Smooth muscle cell (in vitro differentiated cells): ENCODE measurements at regions not wholly inside any gene's neighbourhood (a gene's known extent, or its start where the extent isn't known, plus 50 kb on each side); places are given as distances from the start of the nearest gene placed in this dataset.

Experiments used
- DNase-seq: peaks from one replicate; lab custom pipeline; 2025; ENCODE audit not compliant: unreplicated experiment; lab: John Stamatoyannopoulos, UW
- H2AFZ ChIP-seq: fragments of 200-600 bp; sonication (generic); 2 replicates; pipeline ENCODE4 v1.6.0; 2016; ENCODE audit warnings: antibody characterized with exemption, low read depth, mild to moderate bottlenecking
- H3F3A ChIP-seq: fragments of 200-600 bp; sonication (generic); 2 replicates; pipeline ENCODE4 v1.6.0; 2017; ENCODE audit warnings: antibody characterized with exemption, low read depth
- H3K27ac ChIP-seq: fragments of 200-600 bp; sonication (generic); 2 replicates; pipeline ENCODE4 v1.5.1; 2016; ENCODE audit warnings: low read depth, mild to moderate bottlenecking
- H3K27me3 ChIP-seq: fragments of 200-600 bp; sonication (generic); 2 replicates; pipeline ENCODE4 v1.6.1; 2016; ENCODE audit warnings: low read depth, mild to moderate bottlenecking
- H3K36me3 ChIP-seq: fragments of 200-600 bp; sonication (generic); 2 replicates; pipeline ENCODE4 v1.5.1; 2016; ENCODE audit warnings: low read depth
- H3K4me1 ChIP-seq: fragments of 200-600 bp; sonication (generic); 2 replicates; pipeline ENCODE4 v1.5.1; 2016; ENCODE audit warnings: low read depth
- H3K4me2 ChIP-seq: fragments of 200-600 bp; sonication (generic); 2 replicates; pipeline ENCODE4 v1.6.0; 2016; ENCODE audit warnings: mild to moderate bottlenecking
- H3K4me3 ChIP-seq: fragments of 200-600 bp; sonication (generic); 2 replicates; pipeline ENCODE4 v1.5.1; 2016; ENCODE audit warnings: mild to moderate bottlenecking
- H3K79me2 ChIP-seq: fragments of 200-600 bp; sonication (generic); 2 replicates; pipeline ENCODE4 v1.6.0; 2016; ENCODE audit warnings: low read depth, mild to moderate bottlenecking
- H3K9ac ChIP-seq: fragments of 200-600 bp; sonication (generic); 2 replicates; pipeline ENCODE4 v1.6.0; 2016; ENCODE audit warnings: low read depth
- H3K9me3 ChIP-seq: fragments of 200-600 bp; sonication (generic); replicated peaks from 2 replicates; pipeline ENCODE4 v1.5.1; 2016; ENCODE audit warnings: low read depth
- H4K20me1 ChIP-seq: fragments of 200-600 bp; sonication (generic); 2 replicates; pipeline ENCODE4 v1.6.0; 2016; ENCODE audit warnings: low read depth
- WGBS: methylation state at CpG from one replicate; pipeline ENCODE4 v1.1.7; 2016; ENCODE audit warnings: low lambda C conversion rate; 5-methylcytosine and 5-hydroxymethylcytosine counted together
- TF ChIP-seq, protein P1 (sequence below): fragments of 200-600 bp; sonication (generic); IDR thresholded peaks from 2 replicates; pipeline ENCODE4 v1.5.1; 2017; ENCODE audit warnings: borderline replicate concordance, mild to moderate bottlenecking, antibody characterized with exemption; ENCODE audit not compliant: insufficient read depth, poor library complexity, severe bottlenecking

DNA sequence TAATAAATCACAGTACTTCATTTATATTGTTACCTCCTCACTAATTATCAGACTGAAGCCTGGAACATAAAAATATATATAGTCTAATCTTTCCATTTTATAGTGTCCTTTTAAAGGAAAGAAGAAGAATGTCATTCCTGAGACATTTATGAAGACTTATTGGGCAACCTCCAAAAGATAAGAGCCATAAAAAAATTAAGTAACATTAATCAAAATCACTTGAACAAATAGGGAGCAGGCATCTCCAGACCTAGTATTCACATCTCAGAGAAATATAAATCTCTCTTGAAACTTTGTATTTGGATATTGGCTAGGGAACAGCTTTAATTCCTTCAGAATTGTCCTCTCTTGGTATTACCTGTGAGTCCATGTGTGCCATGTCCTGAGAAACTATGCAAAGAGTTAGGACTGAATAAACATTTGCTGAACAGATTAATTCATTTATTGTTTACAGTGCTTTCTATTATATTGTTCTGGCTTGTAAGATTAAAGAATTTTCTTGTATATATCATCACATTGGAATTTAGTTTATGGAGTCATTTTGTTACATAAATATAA lies 530.5 kb upstream of the LRRC4C start:
- H3K27ac ChIP-seq: no peak overlapping the region
- TF ChIP-seq, protein P1, sequence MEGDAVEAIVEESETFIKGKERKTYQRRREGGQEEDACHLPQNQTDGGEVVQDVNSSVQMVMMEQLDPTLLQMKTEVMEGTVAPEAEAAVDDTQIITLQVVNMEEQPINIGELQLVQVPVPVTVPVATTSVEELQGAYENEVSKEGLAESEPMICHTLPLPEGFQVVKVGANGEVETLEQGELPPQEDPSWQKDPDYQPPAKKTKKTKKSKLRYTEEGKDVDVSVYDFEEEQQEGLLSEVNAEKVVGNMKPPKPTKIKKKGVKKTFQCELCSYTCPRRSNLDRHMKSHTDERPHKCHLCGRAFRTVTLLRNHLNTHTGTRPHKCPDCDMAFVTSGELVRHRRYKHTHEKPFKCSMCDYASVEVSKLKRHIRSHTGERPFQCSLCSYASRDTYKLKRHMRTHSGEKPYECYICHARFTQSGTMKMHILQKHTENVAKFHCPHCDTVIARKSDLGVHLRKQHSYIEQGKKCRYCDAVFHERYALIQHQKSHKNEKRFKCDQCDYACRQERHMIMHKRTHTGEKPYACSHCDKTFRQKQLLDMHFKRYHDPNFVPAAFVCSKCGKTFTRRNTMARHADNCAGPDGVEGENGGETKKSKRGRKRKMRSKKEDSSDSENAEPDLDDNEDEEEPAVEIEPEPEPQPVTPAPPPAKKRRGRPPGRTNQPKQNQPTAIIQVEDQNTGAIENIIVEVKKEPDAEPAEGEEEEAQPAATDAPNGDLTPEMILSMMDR: no peak
- H3K27me3 ChIP-seq: no peaks in the 10 kb centered on the region
- H3K4me1 ChIP-seq: no peaks in the 10 kb centered on the region
- H4K20me1 ChIP-seq: no peaks in the 10 kb centered on the region
- no peaks in the 10 kb centered on the region for H3K79me2 ChIP-seq
- no peaks in the 10 kb centered on the region for H3K9me3 ChIP-seq
- no peak overlapping the region for H3K4me3 ChIP-seq
- no peak overlapping the region for H3K4me2 ChIP-seq
- no peak for DNase-seq
- no peak overlapping the region for H2AFZ ChIP-seq
- no peaks in the 10 kb centered on the region for H3K36me3 ChIP-seq
- H3K9ac ChIP-seq: no peak overlapping the region
- no peaks in the 10 kb centered on the region for H3F3A ChIP-seq

DNA sequence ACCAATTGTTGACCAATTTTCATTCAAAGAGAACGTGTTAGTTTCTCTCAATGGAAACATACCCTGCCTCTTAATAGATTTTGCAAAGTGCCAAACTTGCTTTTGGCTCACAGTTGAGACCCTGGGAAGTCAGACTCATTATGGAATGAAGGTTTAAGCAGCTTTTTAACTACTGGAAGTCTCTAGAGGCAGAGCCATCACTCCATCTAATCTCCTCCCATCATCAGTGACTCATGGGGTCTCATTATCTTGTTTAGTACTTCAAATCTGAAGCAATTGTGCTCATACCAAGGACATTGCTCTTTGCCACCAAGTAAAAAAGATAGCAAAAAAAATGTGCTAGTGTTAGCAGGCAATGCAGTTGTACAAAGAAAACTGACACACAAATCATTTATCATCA lies 537.1 kb upstream of the LRRC4C start:
- H3K4me3 ChIP-seq: no peak overlapping the region
- 62% methylated on average over 1 of the region's 1 CpG for WGBS
- H3K4me1 ChIP-seq: no peaks in the 10 kb centered on the region
- H3K4me2 ChIP-seq: no peak overlapping the region
- H3K9ac ChIP-seq: no peak overlapping the region
- H3K27ac ChIP-seq: no peak overlapping the region
- no peaks in the 10 kb centered on the region for H3K36me3 ChIP-seq
- H3K27me3 ChIP-seq: peaks cover 2% of the 10 kb centered on the region
- H3K9me3 ChIP-seq: no peaks in the 10 kb centered on the region
- no peak for DNase-seq
- no peaks in the 10 kb centered on the region for H3F3A ChIP-seq
- H4K20me1 ChIP-seq: no peaks in the 10 kb centered on the region
- no peak overlapping the region for H2AFZ ChIP-seq
- no peaks in the 10 kb centered on the region for H3K79me2 ChIP-seq
- TF ChIP-seq, protein P1: no peak

DNA sequence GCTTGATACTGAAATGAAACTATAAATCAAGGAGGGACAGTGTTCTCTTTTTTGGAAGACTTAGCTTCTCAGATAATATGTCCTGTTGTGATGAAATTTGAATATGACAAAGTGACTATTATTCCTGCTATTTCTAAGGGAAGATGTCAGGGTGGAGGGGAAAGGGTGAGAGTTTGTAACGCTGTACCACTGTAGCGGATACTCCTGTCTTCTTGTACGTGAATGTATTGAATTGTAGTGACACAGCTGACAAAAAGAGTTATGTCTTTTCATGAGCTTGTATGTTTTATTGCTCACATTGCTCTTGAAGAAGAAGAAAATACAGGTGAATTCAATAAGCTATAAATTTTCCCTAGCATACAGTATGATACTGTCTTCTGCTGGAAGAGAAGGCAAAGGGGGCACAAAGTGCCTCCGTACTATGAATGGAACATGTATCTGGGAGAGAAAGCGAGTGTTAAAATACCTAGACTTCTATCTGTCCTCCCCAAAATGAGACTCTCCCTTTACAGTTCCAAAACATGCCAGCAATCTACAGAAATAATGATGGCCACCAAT lies 538.5 kb upstream of the LRRC4C start:
- Histone ChIP-seq H3F3A (no peaks in the 10 kb centered on the region), H3K79me2 (no peaks in the 10 kb centered on the region), H3K9me3 (no peaks in the 10 kb centered on the region), H3K27ac (no peak overlapping the region), H4K20me1 (no peaks in the 10 kb centered on the region), H2AFZ (no peak overlapping the region), H3K4me2 (no peak overlapping the region), H3K4me3 (no peak overlapping the region), H3K9ac (no peak overlapping the region), H3K27me3 (peaks cover 2% of the 10 kb centered on the region), H3K4me1 (no peaks in the 10 kb centered on the region), H3K36me3 (no peaks in the 10 kb centered on the region)
- 94% methylated on average over 5 of the region's 5 CpGs for WGBS
- DNase-seq: no peak
- TF ChIP-seq, protein P1: no peak

DNA sequence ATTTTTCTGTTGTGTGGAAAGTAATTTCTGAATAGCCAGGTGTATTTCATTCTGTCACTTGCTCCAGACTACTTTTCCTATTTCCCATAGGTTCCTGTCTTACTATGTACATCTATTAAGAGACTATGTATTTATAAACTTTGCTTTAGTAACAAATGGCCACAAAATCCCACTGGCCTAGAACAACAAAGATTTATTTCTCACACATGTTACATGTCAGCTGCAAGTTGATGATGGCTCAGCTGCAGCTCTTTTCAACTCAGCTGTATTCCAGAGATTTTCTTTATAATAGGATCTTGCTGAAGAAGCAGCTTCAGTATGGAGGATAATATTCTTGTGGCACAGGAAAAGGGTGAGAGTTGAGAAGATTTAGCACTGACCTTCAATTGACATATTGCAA lies 539.6 kb upstream of the LRRC4C start:
- DNase-seq: no peak
- Histone ChIP-seq H3K4me2 (no peak overlapping the region), H4K20me1 (no peaks in the 10 kb centered on the region), H3K36me3 (no peaks in the 10 kb centered on the region), H3K27me3 (peaks cover 2% of the 10 kb centered on the region), H3K4me1 (no peaks in the 10 kb centered on the region), H3F3A (no peaks in the 10 kb centered on the region), H2AFZ (no peak overlapping the region), H3K9ac (no peak overlapping the region), H3K79me2 (no peaks in the 10 kb centered on the region), H3K4me3 (no peak overlapping the region), H3K9me3 (no peaks in the 10 kb centered on the region), H3K27ac (no peak overlapping the region)
- TF ChIP-seq, protein P1: no peak
